H1 (cell line): ENCODE measurements at regions not wholly inside any gene's neighbourhood (a gene's known extent, or its start where the extent isn't known, plus 50 kb on each side); places are given as distances from the start of the nearest gene placed in this dataset.

ENCODE experiments used
- CTCF ChIA-PET: fragments of 300-600 bp; sonication (Branson Sonifier 250); formaldehyde crosslinking; loops from one replicate; lab custom pipeline; 2021; ENCODE audit not compliant: partially characterized antibody; lab: Charles Lee
- POLR2A ChIA-PET: fragments of 300-600 bp; sonication (Branson Sonifier 250); formaldehyde crosslinking; loops from one replicate; lab custom pipeline; 2021; ENCODE audit warnings: inconsistent platforms; ENCODE audit not compliant: partially characterized antibody; lab: Charles Lee
- DNase-seq, 2 experiments: peaks; one replicate each; pipeline versions ENCODE4 v3.0.0 to v3.0.0-alpha.2; 2010 to 2022; ENCODE audit warnings: low spot score in 2 of 2, low read depth in 1 of 2, mixed read lengths in 1 of 2
- FAIRE-seq: peaks from 2 replicates; lab custom pipeline; 2011; peaks lifted over from hg19 to GRCh38; lab: Jason Lieb, UNC
- H2AFZ ChIP-seq: 2 replicates; pipeline ENCODE4 v1.8.1; 2012; ENCODE audit warnings: low read length, inconsistent platforms
- H2AK5ac ChIP-seq: 2 replicates; pipeline ENCODE4 v1.6.1; 2013; ENCODE audit warnings: low read depth, low read length
- H2BK120ac ChIP-seq: replicated peaks from 2 replicates; pipeline ENCODE3; 2013; ENCODE audit warnings: low read depth, low read length, inconsistent platforms
- H2BK12ac ChIP-seq: 2 replicates; pipeline ENCODE4 v1.6.1; 2013; ENCODE audit warnings: low read depth, low read length
- H2BK15ac ChIP-seq: 2 replicates; pipeline ENCODE4 v1.6.1; 2013; ENCODE audit warnings: low read length
- H2BK20ac ChIP-seq: 2 replicates; pipeline ENCODE4 v1.6.1; 2013; ENCODE audit warnings: low read length
- H2BK5ac ChIP-seq: 2 replicates; pipeline ENCODE4 v1.6.1; 2013; ENCODE audit warnings: low read depth, low read length
- H3K14ac ChIP-seq: 2 replicates; pipeline ENCODE4 v1.6.1; 2013; ENCODE audit warnings: inconsistent platforms; ENCODE audit not compliant: insufficient read length
- H3K18ac ChIP-seq: 2 replicates; pipeline ENCODE4 v1.6.1; 2013; ENCODE audit warnings: low read length; ENCODE audit errors: extremely low read depth
- H3K23ac ChIP-seq: 2 replicates; pipeline ENCODE4 v1.6.1; 2013; ENCODE audit warnings: inconsistent platforms; ENCODE audit not compliant: insufficient read length
- H3K23me2 ChIP-seq: 2 replicates; pipeline ENCODE4 v1.6.1; 2013; ENCODE audit warnings: low read depth, low read length
- H3K27ac ChIP-seq: 2 replicates; pipeline ENCODE4 v1.6.1; 2011; ENCODE audit warnings: low read depth, low read length, inconsistent platforms
- H3K27me3 ChIP-seq, 4 experiments: replicated peaks in 1 of 4; 1 replicate in 1 of 4; 2 replicates in 3 of 4; pipeline versions ENCODE4 v1.6.1 to v1.8.1; 2011 to 2013; ENCODE audit warnings: low read length in 3 of 4, mild to moderate bottlenecking in 3 of 4, inconsistent platforms in 2 of 4, mixed read lengths in 2 of 4, moderate library complexity in 1 of 4; ENCODE audit not compliant: control insufficient read depth in 3 of 4, insufficient read depth in 3 of 4; ENCODE audit errors: extremely low read depth in 1 of 4
- H3K36me3 ChIP-seq, 4 experiments: 2 replicates each; pipeline versions ENCODE4 v1.6.1 to v1.8.1; 2011 to 2013; ENCODE audit warnings: mild to moderate bottlenecking in 4 of 4, low read length in 3 of 4, moderate library complexity in 2 of 4, control low read depth in 1 of 4, inconsistent platforms in 1 of 4; ENCODE audit not compliant: insufficient read depth in 4 of 4, control insufficient read depth in 2 of 4
- H3K4ac ChIP-seq: replicated peaks from 2 replicates; pipeline ENCODE3; 2013; ENCODE audit warnings: low read length, low read depth, mixed read lengths, inconsistent platforms; ENCODE audit not compliant: insufficient read length
- H3K4me1 ChIP-seq, 4 experiments: replicated peaks in 1 of 4; 1 replicate in 1 of 4; 2 replicates in 3 of 4; pipeline versions ENCODE4 v1.6.1 to v1.8.1; 2011 to 2013; ENCODE audit warnings: low read length in 3 of 4, inconsistent platforms in 2 of 4, mixed read lengths in 1 of 4; ENCODE audit not compliant: insufficient read depth in 4 of 4, control insufficient read depth in 3 of 4
- H3K4me2 ChIP-seq, 2 experiments: 2 replicates each; pipeline versions ENCODE4 v1.6.1 to v1.8.1; 2011 to 2013; ENCODE audit warnings: low read depth in 2 of 2, low read length in 2 of 2, control low read depth in 1 of 2, inconsistent platforms in 1 of 2, mild to moderate bottlenecking in 1 of 2; ENCODE audit not compliant: insufficient read depth in 1 of 2
- H3K4me3 ChIP-seq, 4 experiments: fragments of 200-600, 300-600 bp in 1 of 4; sonication (generic), shearing (Covaris generic), sonication (Bioruptor Twin) in 1 of 4; 2 replicates each; pipeline versions ENCODE4 v1.5.1 to v1.8.1; 2011 to 2016; ENCODE audit warnings: low read length in 4 of 4, low read depth in 3 of 4, control low read depth in 2 of 4, inconsistent platforms in 2 of 4, mild to moderate bottlenecking in 2 of 4, mixed read lengths in 1 of 4, moderate library complexity in 1 of 4; ENCODE audit not compliant: insufficient read depth in 2 of 4; ENCODE audit errors: extremely low read depth in 1 of 4
- H3K56ac ChIP-seq: replicated peaks from 2 replicates; pipeline ENCODE3; 2013; ENCODE audit warnings: low read depth, mild to moderate bottlenecking, mixed read lengths, low read length, inconsistent platforms; ENCODE audit not compliant: insufficient read length
- H3K79me1 ChIP-seq: 2 replicates; pipeline ENCODE4 v1.6.1; 2013; ENCODE audit warnings: low read depth, low read length, control low read depth
- H3K79me2 ChIP-seq, 2 experiments: 2 replicates each; pipeline versions ENCODE4 v1.6.1 to v1.8.1; 2012 to 2013; ENCODE audit warnings: low read length in 2 of 2, mild to moderate bottlenecking in 2 of 2, inconsistent platforms in 1 of 2; ENCODE audit not compliant: insufficient read depth in 2 of 2, control insufficient read depth in 1 of 2
- H3K9ac ChIP-seq, 4 experiments: replicated peaks in 1 of 4; 1 replicate in 1 of 4; 2 replicates in 3 of 4; pipeline versions ENCODE4 v1.6.1 to v1.8.1; 2011 to 2013; ENCODE audit warnings: low read depth in 3 of 4, low read length in 3 of 4, control low read depth in 2 of 4, mild to moderate bottlenecking in 2 of 4, moderate library complexity in 2 of 4, inconsistent platforms in 1 of 4; ENCODE audit errors: extremely low read depth in 1 of 4
- H3K9me3 ChIP-seq, 2 experiments: 2 replicates each; pipeline versions ENCODE4 v1.6.1 to v1.8.1; 2012 to 2013; ENCODE audit warnings: mild to moderate bottlenecking in 2 of 2, moderate library complexity in 2 of 2, control low read depth in 1 of 2, inconsistent platforms in 1 of 2, low read depth in 1 of 2, low read length in 1 of 2, mixed read lengths in 1 of 2; ENCODE audit not compliant: insufficient read depth in 2 of 2
- H4K20me1 ChIP-seq, 2 experiments: replicated peaks in 1 of 2; 2 replicates each; pipeline versions ENCODE3 to v1.8.1; 2011 to 2013; ENCODE audit warnings: inconsistent platforms in 2 of 2, low read length in 2 of 2, mild to moderate bottlenecking in 1 of 2; ENCODE audit not compliant: insufficient read depth in 2 of 2, control insufficient read depth in 1 of 2
- H4K5ac ChIP-seq: 2 replicates; pipeline ENCODE4 v1.6.1; 2013; ENCODE audit warnings: low read length, low read depth, mixed read lengths, inconsistent platforms; ENCODE audit not compliant: insufficient read length
- H4K8ac ChIP-seq: 2 replicates; pipeline ENCODE4 v1.8.0; 2013; ENCODE audit warnings: mild to moderate bottlenecking, moderate library complexity, low read length, inconsistent platforms; ENCODE audit not compliant: insufficient read depth; ENCODE audit errors: extremely low read depth
- H4K91ac ChIP-seq: replicated peaks from 2 replicates; pipeline ENCODE3; 2013; ENCODE audit warnings: low read length, mixed read lengths, inconsistent platforms; ENCODE audit not compliant: insufficient read length
- EZH2 ChIP-seq: fragments of 200-600 bp; sonication (generic); IDR thresholded peaks from 2 replicates; pipeline ENCODE4 v1.7.1; 2012; ENCODE audit warnings: low read depth, mild to moderate bottlenecking, moderate library complexity, low read length, inconsistent platforms; ENCODE audit not compliant: severe bottlenecking
- WGBS, 2 experiments: shearing (Covaris generic) in 1 of 2; methylation state at CpG; one replicate each; pipeline versions ENCODE4 v1.1.6 to v1.1.7; 2013 to 2015; ENCODE audit warnings: low lambda C conversion rate in 2 of 2, mixed read lengths in 2 of 2, inconsistent platforms in 1 of 2, low coverage in 1 of 2, missing lambda C conversion rate in 1 of 2; ENCODE audit not compliant: insufficient replicate concordance in 2 of 2, insufficient coverage in 1 of 2, insufficient read length in 1 of 2; ENCODE audit errors: extremely low coverage in 1 of 2, missing lambda C conversion rate in 1 of 2; 5-methylcytosine and 5-hydroxymethylcytosine counted together

DNA sequence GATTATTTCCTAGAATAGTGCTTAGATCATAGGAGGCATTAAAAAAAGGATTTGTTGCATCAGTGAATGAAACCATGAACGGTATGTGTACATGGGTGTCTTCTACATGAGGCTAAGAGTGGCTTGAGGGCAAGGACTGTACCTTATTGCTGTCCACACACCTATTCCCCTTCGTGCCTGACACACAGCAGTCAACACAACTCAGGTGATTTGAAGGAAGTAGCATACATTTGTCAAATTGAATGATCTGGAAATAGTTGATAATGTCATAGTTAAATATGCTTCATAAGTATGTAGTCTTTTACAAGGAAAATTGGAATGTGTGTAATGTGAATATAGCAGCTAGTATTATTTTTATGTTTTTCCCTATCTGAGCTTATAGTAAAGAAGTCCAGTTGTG is 189.0 kb upstream of the DAB1 start:
- Histone ChIP-seq H3K4me2 (no peak overlapping the region), H3K23ac (no peak overlapping the region), H3K27me3 (no peaks in the 10 kb centered on the region), H3K79me2 (no peaks in the 10 kb centered on the region), H2BK12ac (no peak overlapping the region), H3K14ac (no peak overlapping the region), H3K4me3 (no peak overlapping the region), H2BK120ac (no peak overlapping the region), H3K23me2 (peaks cover 2% of the 10 kb centered on the region; the same call in 1 of the 2 replicates), H4K91ac (no peak overlapping the region), H2BK20ac (no peak overlapping the region), H2AFZ (no peak overlapping the region), H3K9ac (no peak overlapping the region), H3K79me1 (no peaks in the 10 kb centered on the region), H3K4ac (no peak overlapping the region), H4K20me1 (no peaks in the 10 kb centered on the region), H3K36me3 (no peaks in the 10 kb centered on the region), H2BK15ac (no peak overlapping the region), H4K8ac (no peak overlapping the region), H2AK5ac (no peak overlapping the region), H3K4me1 (no peaks in the 10 kb centered on the region), H3K18ac (no peak overlapping the region), H3K27ac (no peak overlapping the region), H3K9me3 (no peaks in the 10 kb centered on the region), H3K56ac (no peak overlapping the region), H2BK5ac (no peak overlapping the region), H4K5ac (no peak overlapping the region)
- no peak for TF ChIP-seq EZH2
- 91% methylated on average over 2 of the region's 2 CpGs; no CpG with 5 or more reads in 1 of the 2 experiments for WGBS, 2 experiments
- DNase-seq: no peak
- no peak for FAIRE-seq
- ChIA-PET CTCF (interaction anchor here (0.5 to 1.6 kb wide), 3 partner anchors 9 to 291 kb away, joined by 3 to 6 read pairs (median 3); no protein-coding TSS in a partner anchor), POLR2A (no interaction called here)
